C1 segment of cervical spinal cord (tissue), 14 donors: ENCODE measurements at regions not wholly inside any gene's neighbourhood (a gene's known extent, or its start where the extent isn't known, plus 50 kb on each side); places are given as distances from the start of the nearest gene placed in this dataset.
"Not testable (repeated sequence)": the region's sequence is repeated elsewhere in the genome, so short reads cannot be mapped to it uniquely, and the experiment has no call there.

Source experiments
- DNase-seq, 14 donors: peaks; one replicate each; lab custom pipeline; 2025; lab: John Stamatoyannopoulos, UW

- DNase-seq = no peak
Observed at GRCh38 chr3:23129117-23129516, 74.0 kb upstream of the UBE2E2 start.

GRCh38 chr3:23129817-23130216, 73.3 kb upstream of the UBE2E2 start:
- no peak for DNase-seq

GRCh38 chr3:23130406-23130805, 72.7 kb upstream of the UBE2E2 start:
- no peak for DNase-seq

- DNase-seq = no peak
Observed at GRCh38 chr3:23135026-23135785, 67.9 kb upstream of the UBE2E2 start.

- no peak for DNase-seq
Observed at GRCh38 chr3:23136054-23136453, 67.1 kb upstream of the UBE2E2 start.

- DNase-seq = not testable (repeated sequence)
Observed at GRCh38 chr3:23144051-23144450, 59.1 kb upstream of the UBE2E2 start.

DNA sequence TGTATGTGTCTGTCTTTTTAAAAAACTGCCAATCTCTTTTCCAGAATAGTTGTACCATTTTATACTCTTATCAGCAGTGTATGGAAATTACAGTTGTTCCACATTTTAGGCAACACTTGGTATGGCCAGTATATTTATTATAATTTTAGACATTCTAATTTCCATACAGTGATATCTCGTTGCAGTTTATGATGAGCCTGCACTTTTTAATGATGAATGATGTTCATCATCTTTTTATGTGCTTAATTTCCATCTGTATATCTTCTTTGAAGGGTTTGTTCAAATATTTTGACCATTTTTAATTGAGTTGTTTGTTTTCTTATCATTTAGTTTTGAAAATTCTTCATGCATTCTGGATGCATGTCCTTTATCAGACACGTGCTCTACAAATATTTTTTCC, 57.0 kb upstream of the UBE2E2 start:
- DNase-seq = no peak

- no peak for DNase-seq
Observed at GRCh38 chr3:23152989-23153388, 50.1 kb upstream of the UBE2E2 start.
